HG03139 (cell line): ENCODE measurements at regions not wholly inside any gene's neighbourhood (a gene's known extent, or its start where the extent isn't known, plus 50 kb on each side); places are given as distances from the start of the nearest gene placed in this dataset.
"Not testable (repeated sequence)": the region's sequence is repeated elsewhere in the genome, so short reads cannot be mapped to it uniquely, and the experiment has no call there.

Experiments used
- ATAC-seq: cut with Tn5 transposase; IDR thresholded peaks from one replicate; pipeline ENCODE4 v1.9.1; 2021; ENCODE audit not compliant: unreplicated experiment

DNA sequence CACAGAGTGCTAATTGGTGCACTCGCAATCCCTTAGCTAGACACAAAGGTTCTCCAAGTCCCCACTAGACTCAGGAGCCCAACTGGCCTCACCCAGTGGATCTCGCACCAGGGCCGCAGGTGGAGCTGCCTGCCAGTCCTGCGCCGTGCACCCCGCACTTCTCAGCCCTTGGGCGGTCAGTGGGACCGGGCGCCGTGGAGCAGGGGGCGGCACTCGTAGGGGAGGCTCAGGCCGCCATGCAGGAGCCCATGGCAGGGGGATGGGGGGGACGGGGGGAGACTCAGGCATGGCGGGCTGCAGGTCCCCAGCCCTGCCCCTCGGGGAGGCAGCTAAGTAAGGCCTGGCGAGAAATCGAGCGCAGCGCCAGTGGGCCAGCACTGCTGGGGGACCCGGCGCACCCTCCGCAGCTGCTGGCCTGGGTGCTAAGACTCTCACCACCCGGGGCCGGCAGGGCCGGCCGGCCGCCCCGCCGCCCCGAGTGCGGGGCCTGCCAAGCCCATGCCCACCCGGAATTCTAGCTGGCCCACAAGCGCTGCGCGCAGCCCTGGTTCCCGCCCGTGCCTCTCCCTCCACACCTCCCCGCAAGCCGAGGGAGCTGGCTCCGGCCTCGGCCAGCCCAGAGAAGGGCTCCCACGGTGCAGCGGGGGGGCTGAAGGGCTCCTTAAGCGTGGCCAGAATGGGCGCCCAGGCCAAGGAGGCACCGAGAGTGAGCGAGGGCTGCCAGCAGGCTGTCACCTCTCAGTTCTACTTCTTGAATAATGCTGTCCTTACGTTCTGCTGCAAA lies 258.2 kb downstream of the GALC start:
- not testable (repeated sequence) for ATAC-seq

DNA sequence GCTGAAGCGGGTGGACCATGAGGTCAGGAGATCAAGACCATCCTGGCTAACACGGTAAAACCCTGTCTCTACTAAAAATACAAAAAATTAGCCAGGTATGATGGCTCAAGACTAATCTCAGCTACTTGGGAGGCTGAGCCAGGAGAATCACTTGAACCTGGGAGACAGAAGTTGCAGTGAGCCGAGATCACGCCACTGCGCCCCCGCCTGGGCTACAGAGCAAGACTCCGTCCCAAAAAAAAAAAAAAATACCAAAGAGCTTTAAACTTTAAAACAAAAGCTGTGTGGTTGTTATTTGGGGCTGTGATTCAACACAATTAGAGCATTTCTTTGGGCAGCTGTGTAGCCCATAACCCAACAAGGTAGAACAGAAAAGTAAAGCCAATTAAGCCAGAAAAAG lies 259.9 kb downstream of the GALC start:
- not testable (repeated sequence) for ATAC-seq

DNA sequence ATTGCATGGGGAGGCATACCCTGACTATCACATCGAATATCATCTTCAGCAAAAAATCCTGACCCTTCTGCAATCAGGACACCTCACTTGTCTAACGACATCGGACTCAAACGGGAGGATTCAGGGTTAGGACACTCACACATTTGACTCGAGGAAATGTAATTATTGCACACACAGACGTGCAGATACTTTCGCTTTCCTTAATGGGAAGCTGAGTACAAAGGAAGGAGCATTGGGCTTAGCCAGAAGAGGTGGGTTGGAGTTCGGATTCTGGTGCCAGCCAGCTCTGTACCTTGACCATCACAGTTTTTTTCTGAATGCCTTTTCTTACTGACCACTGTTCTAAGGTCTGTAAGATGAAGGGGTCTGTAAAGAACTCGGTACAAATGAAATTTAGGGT lies 260.4 kb downstream of the GALC start:
- no peak for ATAC-seq

DNA sequence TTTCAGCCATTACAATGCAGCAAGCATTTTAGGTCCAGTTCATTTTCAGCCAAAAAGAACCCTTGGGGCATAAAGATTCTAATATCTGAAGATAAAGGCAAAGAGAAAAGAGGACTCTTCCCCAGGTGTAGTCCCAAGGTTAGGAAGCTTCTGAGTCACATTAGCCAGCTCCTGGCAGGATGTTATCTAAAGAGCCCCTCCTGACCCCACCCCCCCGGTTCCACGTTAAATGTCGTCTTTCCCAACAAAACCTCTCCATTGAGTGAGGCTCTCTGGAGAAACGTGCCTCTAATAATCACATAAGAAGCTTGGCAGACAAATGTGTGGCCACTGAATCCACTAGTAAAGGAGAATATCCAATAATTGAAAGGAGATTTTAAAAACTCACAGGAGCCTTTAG lies 267.7 kb downstream of the GALC start:
- no peak for ATAC-seq

DNA sequence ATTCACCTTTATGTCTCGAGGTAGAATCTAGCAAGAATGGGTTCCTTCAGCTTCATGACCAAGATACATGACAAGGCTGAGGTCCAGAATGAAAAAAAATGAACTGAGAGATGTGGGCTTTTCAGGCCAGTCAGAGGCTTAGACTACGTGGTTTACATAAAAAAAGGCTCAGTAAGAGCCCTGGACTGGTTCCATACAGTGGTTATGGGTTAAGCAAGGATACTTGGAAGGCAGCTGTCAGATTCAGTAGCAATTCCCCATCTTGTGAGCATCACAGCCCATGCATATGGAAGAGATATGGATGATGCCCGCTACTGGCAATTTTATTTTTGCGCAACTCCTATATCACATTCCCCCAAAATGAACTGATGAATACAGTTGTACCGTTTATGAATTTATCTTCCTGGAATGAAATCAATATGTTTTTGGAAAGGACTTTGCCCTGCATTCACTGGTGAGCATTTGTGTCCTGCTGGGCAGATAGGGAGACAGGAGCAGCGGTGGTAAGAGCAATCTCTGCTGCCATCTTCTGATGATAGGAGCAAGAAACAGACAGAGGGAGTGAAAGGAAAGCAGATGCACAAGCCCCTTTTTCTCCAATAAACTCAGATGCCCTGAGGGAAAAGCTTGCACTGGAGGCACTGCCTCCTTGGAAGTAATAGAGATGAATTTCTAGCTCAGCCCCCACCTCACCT lies 280.4 kb downstream of the GALC start:
- no peak for ATAC-seq

DNA sequence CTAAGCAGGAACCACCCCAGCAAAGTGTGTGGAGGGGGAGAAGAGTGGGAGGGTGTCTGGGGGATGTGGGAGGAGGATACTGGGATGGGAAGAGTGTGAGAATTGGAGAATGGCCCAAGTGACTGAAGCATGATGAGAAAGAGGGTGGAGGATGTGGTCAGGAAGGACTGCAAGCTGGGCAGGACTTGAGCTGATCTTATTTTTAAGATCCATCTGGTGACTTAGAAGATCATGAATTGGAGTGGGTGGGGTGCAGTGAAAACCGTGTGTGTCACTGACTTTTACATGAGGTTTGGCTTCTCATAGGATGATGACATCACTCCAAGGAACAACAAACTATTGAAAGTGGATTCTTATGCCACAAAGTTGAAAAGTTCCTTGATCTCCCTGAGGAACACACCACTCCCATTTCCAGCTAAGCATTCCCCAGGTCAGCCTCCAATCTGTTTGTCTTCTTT lies 287.5 kb downstream of the GALC start:
- ATAC-seq: no peak

DNA sequence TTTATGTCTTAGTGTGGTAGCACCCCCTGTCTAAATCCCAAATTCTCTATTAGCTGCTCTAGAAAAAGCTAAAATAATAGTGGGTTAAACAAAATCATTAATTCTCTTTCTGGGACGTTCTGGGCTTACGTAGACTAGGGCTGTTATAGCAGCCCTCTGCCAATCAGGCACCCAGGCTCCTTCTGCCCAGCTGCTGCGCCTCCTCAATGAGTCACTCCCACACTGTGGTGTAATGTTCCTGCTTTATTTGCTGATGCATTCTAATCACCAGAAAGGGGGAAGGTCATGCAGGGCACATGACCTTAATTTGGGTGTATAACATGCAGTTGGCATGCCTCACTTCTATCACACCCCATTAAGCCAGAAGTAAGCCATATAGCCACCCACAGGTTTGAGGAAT lies 294.5 kb downstream of the GALC start:
- no peak for ATAC-seq

DNA sequence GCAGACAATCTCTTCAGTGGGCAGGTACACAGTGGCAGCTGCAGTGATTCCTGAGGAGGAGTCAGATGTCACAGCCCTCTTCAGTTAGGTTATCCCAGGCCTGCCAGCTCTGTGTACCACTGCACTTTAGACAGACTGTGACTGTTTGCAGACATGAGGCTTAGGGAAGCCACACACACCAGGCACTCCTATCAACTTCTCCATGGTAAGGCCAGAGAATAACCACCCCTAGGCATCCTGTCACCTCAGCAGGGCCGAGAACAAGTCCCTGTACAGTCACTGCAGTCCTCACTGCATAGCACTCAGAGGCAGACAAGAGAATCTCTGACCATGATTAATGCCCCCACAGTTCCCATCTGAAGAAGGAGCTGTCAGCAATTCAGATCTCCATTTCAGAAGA lies 296.5 kb downstream of the GALC start:
- ATAC-seq: no peak

DNA sequence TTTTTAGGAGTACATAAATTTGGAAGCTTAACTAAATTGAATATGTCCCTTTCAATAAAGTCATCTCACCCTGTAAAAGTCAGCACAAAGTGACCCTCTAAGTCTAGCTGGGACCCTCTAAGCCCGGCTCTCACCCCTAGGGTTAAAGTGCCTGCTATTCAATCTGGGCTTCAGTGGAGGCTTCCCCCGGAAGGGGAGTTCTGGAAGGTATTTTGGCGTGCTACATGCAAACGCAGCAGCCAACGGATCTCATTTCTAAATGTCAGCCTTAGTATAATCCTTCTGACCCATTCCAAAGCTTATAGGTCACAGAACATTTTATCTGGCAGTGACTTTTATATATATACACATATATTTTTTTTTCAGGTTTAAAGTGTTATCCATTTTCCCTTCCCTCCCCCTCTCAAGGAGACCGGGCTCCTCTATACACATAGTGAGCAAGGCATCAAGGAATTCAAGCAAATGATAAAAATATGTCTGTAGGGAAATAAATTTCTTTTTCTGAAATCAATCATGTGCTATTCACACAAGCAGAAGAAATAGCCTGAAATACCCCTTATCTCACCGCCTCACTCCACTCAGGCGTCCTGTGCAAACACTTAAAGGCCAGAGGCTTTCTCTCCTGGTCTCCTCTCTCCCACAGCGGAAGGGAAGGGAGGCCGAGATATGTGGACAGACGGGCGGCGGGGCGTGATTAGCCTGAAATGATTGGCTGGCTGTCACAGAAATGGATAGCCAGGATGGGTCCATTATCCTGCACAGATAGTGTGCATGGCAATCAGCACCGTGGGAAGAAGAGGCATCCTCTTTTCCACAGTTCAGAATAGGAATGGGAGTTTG lies 301.7 kb downstream of the GALC start:
- ATAC-seq: no peak

DNA sequence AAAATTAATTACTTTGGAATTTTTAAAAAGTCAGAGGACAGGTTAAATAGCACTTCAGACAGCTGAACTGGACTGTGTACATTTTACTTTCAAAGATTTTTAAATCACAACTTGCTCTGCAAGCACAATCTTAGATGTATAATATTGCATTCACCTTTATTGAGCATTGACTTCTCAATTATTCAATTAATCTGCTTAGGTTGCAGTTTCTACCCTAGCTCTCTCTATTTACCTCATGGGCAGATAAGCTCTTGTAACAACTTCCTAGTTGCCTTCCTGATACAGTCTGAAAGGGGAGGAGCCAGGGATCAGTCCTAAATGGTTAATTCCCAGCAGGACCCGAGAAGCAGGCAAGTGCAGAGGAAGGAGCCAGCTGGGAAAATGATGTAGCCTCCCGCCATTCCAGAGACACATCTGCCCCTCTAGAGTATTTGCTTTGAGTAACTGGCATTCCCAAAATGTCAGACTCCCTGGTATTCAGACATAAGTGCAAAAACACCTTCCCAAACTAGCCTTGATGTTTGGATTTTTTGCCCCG lies 302.8 kb downstream of the GALC start:
- ATAC-seq: no peak

DNA sequence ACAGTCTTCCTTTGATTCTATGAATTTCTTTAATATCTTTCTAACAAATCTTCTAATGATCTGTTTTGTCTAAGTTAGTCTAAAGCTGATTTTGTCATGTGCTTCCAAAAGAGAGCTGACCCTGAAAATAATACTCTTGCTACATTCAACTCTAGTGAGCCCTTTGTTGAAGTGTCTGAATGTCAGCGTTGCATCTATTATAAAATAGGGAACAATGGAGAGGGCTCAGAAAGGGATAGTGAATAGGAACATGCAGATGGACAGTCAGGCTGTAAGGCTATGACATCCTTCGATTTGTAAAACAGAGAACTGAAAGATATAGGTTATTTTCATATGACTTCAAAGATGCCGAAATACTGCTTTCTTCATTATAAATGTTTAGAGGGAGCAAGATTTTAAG lies 304.5 kb downstream of the GALC start:
- no peak for ATAC-seq

DNA sequence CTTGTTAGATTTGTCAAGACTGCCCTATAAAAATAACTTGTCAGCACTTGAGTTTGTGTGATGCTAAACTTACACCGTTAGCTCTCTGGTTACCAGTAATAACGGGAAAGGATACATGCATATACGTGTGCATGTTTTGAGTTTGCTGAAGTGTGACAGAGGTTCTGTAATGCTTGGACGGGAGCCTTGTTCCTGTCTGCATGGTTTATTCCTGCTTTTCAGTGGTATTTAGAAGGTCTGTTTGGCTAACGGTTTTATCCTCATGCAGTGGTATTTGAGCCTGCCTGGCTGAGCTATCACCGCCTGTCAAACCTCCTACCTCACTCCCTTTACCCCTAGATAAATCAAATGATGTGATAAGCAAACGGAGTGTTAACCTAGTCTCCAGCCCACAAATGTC lies 305.6 kb downstream of the GALC start:
- ATAC-seq: no peak

DNA sequence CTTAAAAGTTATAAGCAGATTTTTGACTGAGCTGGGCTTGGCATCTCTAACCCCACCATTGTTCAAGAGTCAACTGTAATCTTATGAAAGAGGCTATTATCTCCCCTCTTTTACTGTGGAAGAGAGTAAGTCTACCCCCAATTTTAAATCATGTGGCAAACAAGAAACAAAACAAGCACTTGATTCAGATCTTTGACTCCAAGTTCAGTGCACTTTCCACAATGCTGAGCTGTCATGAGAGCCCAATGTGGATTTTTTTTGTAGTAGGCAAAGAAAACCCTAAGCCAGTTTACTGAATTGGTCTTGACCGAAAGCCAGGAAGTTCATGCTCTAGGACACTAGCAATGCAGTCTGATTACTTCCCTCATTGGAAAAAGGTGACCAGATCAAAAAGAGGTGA lies 306.2 kb downstream of the GALC start:
- no peak for ATAC-seq

DNA sequence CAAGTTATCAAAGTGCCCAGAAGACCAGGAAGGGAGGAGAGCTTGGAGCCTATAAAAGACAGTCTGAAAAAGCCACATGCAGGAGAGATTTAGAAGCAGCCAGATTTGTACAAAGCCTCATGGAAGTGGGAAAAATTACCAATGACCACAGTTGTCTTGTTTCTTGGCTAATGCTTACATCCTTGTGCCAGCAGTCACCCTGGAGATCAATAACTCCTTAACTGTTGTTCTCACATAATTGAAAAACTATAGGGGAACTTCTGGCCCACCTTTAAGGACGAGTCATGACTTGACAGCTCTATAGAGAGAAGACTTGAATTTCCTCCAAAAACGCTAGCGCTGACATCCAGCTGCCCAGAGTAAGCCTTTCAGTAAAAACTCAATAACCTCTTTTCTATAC lies 313.1 kb downstream of the GALC start:
- no peak for ATAC-seq

DNA sequence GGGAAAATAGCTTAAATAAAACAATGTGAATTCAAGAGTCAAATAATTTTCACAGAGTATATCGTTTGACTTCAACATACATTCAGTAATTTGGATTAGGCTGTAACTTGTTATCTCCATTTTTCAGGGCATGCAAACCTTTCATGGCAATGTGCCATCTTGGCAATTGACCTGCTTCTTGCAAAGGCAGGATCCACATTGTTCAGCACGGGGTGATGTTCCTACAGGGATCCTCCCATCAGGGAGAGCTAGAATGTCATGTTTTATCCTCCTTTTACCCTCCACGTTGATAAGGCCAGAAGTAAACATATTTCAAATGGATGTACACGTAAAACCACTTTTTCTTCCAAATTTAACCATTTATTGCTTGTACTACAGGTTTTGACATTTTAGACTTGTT lies 314.4 kb downstream of the GALC start:
- ATAC-seq: no peak

DNA sequence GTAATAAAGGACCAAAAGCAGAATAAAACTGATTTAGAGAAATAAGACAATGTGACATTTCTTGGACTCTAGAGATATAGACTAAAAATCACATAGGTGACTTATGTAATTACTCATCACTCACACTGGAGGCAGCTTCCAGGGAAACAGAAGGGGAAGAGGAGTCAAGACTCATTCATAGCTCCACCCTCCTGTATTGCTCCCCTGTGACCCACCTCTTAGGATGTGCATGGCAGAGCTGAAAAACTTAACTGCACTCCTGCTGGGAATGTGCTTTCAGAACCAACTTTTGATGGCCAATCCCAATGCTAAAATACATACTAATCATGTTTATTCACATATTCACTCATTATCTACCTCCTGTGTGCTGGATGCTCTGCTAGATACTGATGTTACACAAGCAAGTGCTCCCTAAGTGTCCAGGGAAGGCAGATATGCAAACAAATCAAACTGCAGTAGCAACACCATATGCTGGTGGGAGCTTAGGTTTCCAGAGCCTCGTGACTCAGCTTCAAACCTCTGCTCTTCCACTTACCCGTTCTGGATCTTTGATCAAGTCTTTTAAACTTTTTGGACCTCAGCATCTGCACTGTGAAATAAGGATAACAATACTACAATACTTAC lies 316.1 kb downstream of the GALC start:
- ATAC-seq: no peak

DNA sequence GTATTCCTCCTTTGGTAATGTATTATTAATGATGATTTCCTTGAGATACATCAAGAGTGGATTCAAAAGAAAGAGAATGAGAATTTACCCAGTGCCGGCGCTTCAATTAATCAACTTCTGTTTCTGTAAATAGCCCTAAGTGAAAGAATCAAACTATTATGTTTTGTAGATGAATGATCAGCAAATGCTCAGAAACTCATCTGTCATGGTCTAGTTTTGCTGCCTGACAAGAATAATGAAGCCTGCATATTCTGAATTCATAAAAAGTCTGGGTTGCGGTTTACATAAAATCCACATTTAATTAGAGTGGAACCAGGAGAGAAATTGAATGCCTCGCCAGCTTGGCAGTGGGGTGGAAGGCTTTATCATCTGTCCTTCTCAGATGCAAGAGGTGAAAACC lies 325.3 kb downstream of the GALC start:
- ATAC-seq: no peak

DNA sequence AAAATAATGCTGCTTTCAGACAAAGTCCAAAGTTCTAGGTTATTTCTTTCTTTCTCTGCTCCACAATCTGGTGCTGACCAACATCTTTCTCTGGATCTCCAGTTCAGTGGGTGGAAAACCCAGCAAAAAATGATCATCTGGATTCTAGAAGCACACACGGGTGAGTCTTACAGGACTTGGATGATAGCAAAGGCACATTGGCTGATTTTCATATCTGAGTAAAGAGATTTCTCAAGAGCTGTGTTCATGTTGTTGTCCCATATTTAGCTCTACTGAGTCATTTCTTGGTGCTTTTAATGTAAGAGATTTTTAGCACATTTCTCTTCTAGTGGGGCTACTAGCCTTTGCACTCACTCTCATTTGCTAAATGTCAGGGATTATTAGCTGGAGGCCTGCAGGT lies 336.7 kb downstream of the GALC start:
- no peak for ATAC-seq

DNA sequence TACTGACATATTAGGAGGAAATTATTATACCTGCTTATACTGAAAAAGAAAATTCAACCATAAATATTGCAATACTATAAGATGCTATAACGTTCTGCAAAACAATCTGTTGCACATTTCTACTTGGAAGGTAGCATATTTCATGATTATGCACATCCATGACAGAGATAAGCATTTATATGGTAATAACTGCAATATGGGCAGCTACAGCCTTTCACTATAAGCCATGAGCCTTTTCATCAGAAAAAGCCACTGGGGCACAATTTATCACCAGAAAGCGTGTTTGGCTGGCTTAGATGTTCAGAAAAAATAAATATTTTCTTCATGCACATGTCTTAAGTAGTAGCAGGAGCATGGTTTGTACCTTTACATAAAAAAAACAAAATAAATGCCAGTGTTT lies 340.7 kb downstream of the GALC start:
- ATAC-seq: no peak

DNA sequence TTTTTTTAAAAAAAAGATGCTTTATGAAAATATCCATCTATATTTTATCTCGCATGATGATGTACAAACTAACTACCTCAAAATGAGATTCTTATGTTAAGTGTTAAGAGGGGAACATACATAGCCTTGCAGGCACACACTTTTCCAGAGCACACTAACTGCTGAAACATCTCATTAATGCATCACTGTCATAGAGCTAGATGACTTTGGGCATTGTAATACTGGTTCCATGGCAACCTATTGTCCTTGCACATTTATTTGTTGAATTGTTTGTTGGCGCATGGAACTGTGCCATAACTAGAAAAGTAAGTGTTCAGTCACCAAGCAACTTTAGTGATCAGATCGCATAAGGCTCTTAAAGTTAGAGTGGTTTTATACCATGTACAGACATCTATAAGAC lies 348.3 kb downstream of the GALC start:
- no peak for ATAC-seq

DNA sequence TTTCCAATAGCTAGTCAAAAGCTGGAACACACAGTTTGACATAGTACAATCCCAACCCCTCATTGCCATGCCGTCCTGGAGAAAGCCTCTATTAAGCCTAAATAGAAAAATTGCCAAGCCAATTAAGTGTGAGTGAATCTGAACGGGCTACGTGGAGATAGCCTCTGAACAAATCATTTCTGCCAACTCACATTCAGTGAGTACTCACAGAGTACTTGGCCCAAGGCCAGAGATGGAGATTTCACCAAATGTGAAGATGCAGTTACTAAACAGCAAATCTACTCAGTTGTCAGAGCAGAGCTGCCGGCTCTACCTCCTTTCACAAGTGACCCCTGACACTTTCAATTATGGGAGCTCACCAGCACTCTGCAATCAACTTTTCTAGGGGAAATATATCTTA lies 350.0 kb downstream of the GALC start:
- no peak for ATAC-seq
